CD4-positive, alpha-beta T cell treated with Interleukin-21 for 1 hour (primary cell): ENCODE measurements at regions not wholly inside any gene's neighbourhood (a gene's known extent, or its start where the extent isn't known, plus 50 kb on each side); places are given as distances from the start of the nearest gene placed in this dataset.

Experiments
- DNase-seq: peaks from one replicate; pipeline ENCODE4 v3.0.0-alpha.2; 2020

- no peak for DNase-seq
Observed at GRCh38 chr3:72448858-72449257, 399.4 kb downstream of the SHQ1 start.

GRCh38 chr3:72448375-72448823 lies 399.8 kb downstream of the SHQ1 start:
- DNase-seq: no peak

- DNase-seq: peak; percentile 94
Observed at GRCh38 chr3:72447059-72447946, 400.9 kb downstream of the SHQ1 start.

GRCh38 chr3:72446218-72447058 lies 401.8 kb downstream of the SHQ1 start, which contains the start of gene RYBP:
Gene RYBP (minus strand): TSS chr3:72446621.
- DNase-seq: peak; percentile 40

GRCh38 chr3:72445827-72446217 lies 402.4 kb downstream of the SHQ1 start:
- no peak for DNase-seq

GRCh38 chr3:72444656-72445223 lies 403.5 kb downstream of the SHQ1 start:
- peak; percentile 64 for DNase-seq

- no peak for DNase-seq
Observed at GRCh38 chr3:72442759-72443158, 405.5 kb downstream of the SHQ1 start.

- DNase-seq: no peak
Observed at GRCh38 chr3:72441284-72441994, 406.8 kb downstream of the SHQ1 start.

GRCh38 chr3:72440491-72440890 lies 407.8 kb downstream of the SHQ1 start:
- DNase-seq: no peak

GRCh38 chr3:72439321-72440183 lies 408.7 kb downstream of the SHQ1 start:
- no peak for DNase-seq

GRCh38 chr3:72437661-72438406 lies 410.4 kb downstream of the SHQ1 start:
- DNase-seq: no peak

- no peak for DNase-seq
Observed at GRCh38 chr3:72436863-72437592, 411.2 kb downstream of the SHQ1 start.

- DNase-seq: no peak
Observed at GRCh38 chr3:72434296-72434695, 413.9 kb downstream of the SHQ1 start.

GRCh38 chr3:72432246-72432645 lies 416.0 kb downstream of the SHQ1 start:
- DNase-seq: no peak

- no peak for DNase-seq
Observed at GRCh38 chr3:72429589-72430353, 418.5 kb downstream of the SHQ1 start.

- no peak for DNase-seq
Observed at GRCh38 chr3:72428803-72429202, 419.4 kb downstream of the SHQ1 start.

GRCh38 chr3:72427624-72428023 lies 420.6 kb downstream of the SHQ1 start:
- DNase-seq: no peak

- no peak for DNase-seq
Observed at GRCh38 chr3:72426618-72427397, 421.4 kb downstream of the SHQ1 start.

GRCh38 chr3:72423643-72424042 lies 424.6 kb downstream of the SHQ1 start:
- DNase-seq: no peak
